Type B pancreatic cell (in vitro differentiated cells): ENCODE measurements at regions not wholly inside any gene's neighbourhood (a gene's known extent, or its start where the extent isn't known, plus 50 kb on each side); places are given as distances from the start of the nearest gene placed in this dataset.
A peak's percentile ranks its signal among the peaks of the same experiment; 100 is the strongest.
"Not testable (repeated sequence)": the region's sequence is repeated elsewhere in the genome, so short reads cannot be mapped to it uniquely, and the experiment has no call there.

ENCODE experiments used
- DNase-seq: peaks from one replicate; pipeline ENCODE4 v3.0.0; 2021; ENCODE audit warnings: mixed read lengths; ENCODE audit not compliant: unreplicated experiment; ENCODE audit errors: extremely low spot score
- H3K27ac Mint-ChIP-seq: 2 replicates; pipeline ENCODE4 v1.8.0; 2021; ENCODE audit warnings: mild to moderate bottlenecking, mixed read lengths
- H3K27me3 Mint-ChIP-seq: 2 replicates; pipeline ENCODE4 v1.8.0; 2021; ENCODE audit warnings: mixed read lengths
- H3K36me3 Mint-ChIP-seq: 2 replicates; pipeline ENCODE4 v1.8.0; 2021; ENCODE audit warnings: mixed read lengths
- H3K4me1 Mint-ChIP-seq: one replicate; pipeline ENCODE4 v1.8.0; 2021; ENCODE audit warnings: mixed read lengths; ENCODE audit not compliant: unreplicated experiment
- H3K4me3 Mint-ChIP-seq: 2 replicates; pipeline ENCODE4 v1.8.0; 2021; ENCODE audit warnings: mild to moderate bottlenecking, mixed read lengths
- H3K9me3 Mint-ChIP-seq: 2 replicates; pipeline ENCODE4 v1.8.0; 2021; ENCODE audit warnings: mixed read lengths
- TF ChIP-seq, protein P1 (sequence below): fragments of 200-600 bp; sonication (generic); conservative IDR thresholded peaks from 2 replicates; pipeline ENCODE4 v1.5.0; 2021; ENCODE audit warnings: antibody characterized with exemption, mild to moderate bottlenecking

DNA sequence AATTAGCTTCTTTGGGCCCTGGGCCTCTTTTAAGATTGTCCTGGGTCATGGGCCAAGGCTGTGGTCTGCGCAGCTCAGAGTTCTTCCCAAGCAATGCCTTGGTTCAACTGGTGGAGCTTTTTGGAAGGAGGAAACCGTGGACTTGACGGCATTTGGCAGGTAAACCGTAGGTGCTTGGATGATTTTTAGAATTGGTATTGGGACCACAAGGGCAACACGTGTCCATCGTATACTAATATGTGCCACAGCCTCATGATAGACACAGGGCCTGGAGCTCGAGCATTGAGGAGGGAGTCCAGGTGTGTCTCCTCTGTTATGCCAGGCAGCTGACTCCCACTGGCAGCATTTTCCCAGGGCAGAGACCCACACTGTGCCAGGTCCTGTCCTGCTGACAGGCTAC lies 120.9 kb upstream of the PITX1 start:
- H3K36me3 Mint-ChIP-seq, result no peaks in the 10 kb centered on the region
- DNase-seq, result peak; percentile 36
- peaks cover 30% of the 10 kb centered on the region for H3K27me3 Mint-ChIP-seq
- H3K27ac Mint-ChIP-seq, result no peak overlapping the region
- H3K9me3 Mint-ChIP-seq, result peaks cover 14% of the 10 kb centered on the region
- no peaks in the 10 kb centered on the region for H3K4me1 Mint-ChIP-seq
- TF ChIP-seq, protein P1, sequence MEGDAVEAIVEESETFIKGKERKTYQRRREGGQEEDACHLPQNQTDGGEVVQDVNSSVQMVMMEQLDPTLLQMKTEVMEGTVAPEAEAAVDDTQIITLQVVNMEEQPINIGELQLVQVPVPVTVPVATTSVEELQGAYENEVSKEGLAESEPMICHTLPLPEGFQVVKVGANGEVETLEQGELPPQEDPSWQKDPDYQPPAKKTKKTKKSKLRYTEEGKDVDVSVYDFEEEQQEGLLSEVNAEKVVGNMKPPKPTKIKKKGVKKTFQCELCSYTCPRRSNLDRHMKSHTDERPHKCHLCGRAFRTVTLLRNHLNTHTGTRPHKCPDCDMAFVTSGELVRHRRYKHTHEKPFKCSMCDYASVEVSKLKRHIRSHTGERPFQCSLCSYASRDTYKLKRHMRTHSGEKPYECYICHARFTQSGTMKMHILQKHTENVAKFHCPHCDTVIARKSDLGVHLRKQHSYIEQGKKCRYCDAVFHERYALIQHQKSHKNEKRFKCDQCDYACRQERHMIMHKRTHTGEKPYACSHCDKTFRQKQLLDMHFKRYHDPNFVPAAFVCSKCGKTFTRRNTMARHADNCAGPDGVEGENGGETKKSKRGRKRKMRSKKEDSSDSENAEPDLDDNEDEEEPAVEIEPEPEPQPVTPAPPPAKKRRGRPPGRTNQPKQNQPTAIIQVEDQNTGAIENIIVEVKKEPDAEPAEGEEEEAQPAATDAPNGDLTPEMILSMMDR, result no peak
- H3K4me3 Mint-ChIP-seq, result no peak overlapping the region

DNA sequence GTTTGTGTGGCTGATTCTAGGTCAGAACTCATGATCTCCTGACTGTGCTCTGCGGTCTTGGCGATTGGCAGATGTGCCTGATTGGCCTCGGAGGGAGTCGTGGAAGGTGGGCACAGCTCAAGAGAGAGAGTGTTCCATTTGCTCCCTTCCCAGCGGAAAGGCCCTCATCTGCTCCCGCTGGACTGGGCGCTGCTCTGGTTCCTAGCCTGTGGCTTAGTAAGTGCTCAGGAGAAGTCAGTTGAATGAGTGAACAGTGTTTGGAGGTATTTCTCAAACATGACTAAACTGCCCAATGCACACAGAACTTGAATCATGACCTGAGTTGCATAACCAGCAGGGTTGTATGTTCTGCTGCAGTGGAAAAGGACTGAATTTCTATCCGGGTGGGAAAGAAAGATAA lies 120.2 kb upstream of the PITX1 start:
- Mint-ChIP-seq H3K9me3 (peaks cover 14% of the 10 kb centered on the region), H3K4me3 (no peak overlapping the region), H3K4me1 (no peaks in the 10 kb centered on the region), H3K36me3 (no peaks in the 10 kb centered on the region), H3K27ac (no peak overlapping the region), H3K27me3 (peaks cover 23% of the 10 kb centered on the region)
- DNase-seq, result no peak
- TF ChIP-seq, protein P1, result no peak

- no peaks in the 10 kb centered on the region for H3K4me1 Mint-ChIP-seq
- H3K27me3 Mint-ChIP-seq, result peaks cover 20% of the 10 kb centered on the region
- H3K9me3 Mint-ChIP-seq, result peaks cover 9% of the 10 kb centered on the region
- H3K36me3 Mint-ChIP-seq, result no peaks in the 10 kb centered on the region
- H3K4me3 Mint-ChIP-seq, result no peak overlapping the region
- TF ChIP-seq, protein P1, result no peak
- no peak overlapping the region for H3K27ac Mint-ChIP-seq
- peak; percentile 24 for DNase-seq
Measured at GRCh38 chr5:135153661-135154060, 119.6 kb upstream of the PITX1 start.

- Mint-ChIP-seq H3K27me3 (peaks cover 20% of the 10 kb centered on the region), H3K4me3 (no peak overlapping the region), H3K9me3 (peaks cover 9% of the 10 kb centered on the region), H3K36me3 (no peaks in the 10 kb centered on the region), H3K27ac (no peak overlapping the region), H3K4me1 (no peaks in the 10 kb centered on the region)
- peak; percentile 8 for DNase-seq
- TF ChIP-seq, protein P1, result no peak
Measured at GRCh38 chr5:135153259-135153658, 119.2 kb upstream of the PITX1 start.

- not testable (repeated sequence) for H3K36me3 Mint-ChIP-seq, DNase-seq, H3K4me1 Mint-ChIP-seq, H3K4me3 Mint-ChIP-seq, H3K9me3 Mint-ChIP-seq, H3K27ac Mint-ChIP-seq
- peaks cover 21% of the 10 kb centered on the region for H3K27me3 Mint-ChIP-seq
Measured at GRCh38 chr5:135151660-135152059, 117.6 kb upstream of the PITX1 start.

DNA sequence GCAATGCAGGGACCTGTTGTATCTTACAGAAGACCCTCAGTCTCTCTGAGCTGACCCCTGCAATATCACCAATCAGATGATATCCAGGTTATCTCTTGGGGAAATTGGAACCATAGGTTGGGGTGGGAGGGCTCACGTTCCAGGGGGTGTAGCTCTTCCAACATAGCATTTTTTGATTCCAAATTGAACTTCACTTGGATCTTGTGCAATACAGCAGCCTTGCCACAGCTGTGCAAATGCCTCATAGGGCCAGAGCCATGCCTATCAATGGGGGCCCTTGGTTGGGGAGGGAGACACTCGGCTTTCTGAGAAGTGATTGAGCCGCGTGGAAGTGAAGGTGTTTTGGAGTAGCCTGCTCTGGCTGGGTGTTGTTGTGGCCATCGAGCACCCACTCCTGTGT lies 117.2 kb upstream of the PITX1 start:
- peak; percentile 50 for DNase-seq
- TF ChIP-seq, protein P1, result no peak

More for the DNA sequence above, 117.2 kb upstream of the PITX1 start:
- H3K27ac Mint-ChIP-seq, result no peak overlapping the region
- no peak overlapping the region for H3K4me3 Mint-ChIP-seq
- peaks cover 24% of the 10 kb centered on the region for H3K27me3 Mint-ChIP-seq
- peaks cover 10% of the 10 kb centered on the region for H3K9me3 Mint-ChIP-seq
- no peaks in the 10 kb centered on the region for H3K4me1 Mint-ChIP-seq
- no peaks in the 10 kb centered on the region for H3K36me3 Mint-ChIP-seq
